ENCODE measurements at regions not wholly inside any gene's neighbourhood (a gene's known extent, or its start where the extent isn't known, plus 50 kb on each side); places are given as distances from the start of the nearest gene placed in this dataset.

GRCh38 chr11:26090651-26091050 lies 241.3 kb upstream of the ANO3 start:
- no peak for DNase-seq (ENCODE audit: low read depth in 2 of 2)
- no peak for TF ChIP-seq CTCF (IDR thresholded peaks at IDR 0.05; ENCODE audit: low read depth, low read length)

GRCh38 chr11:26093206-26093605 lies 238.7 kb upstream of the ANO3 start:
- no peak overlapping the region for H3K4me3 ChIP-seq (replicated peaks in 1 of 2; ENCODE audit: low read depth in 2 of 2, low read length in 2 of 2)
- no peak for TF ChIP-seq CTCF (IDR thresholded peaks at IDR 0.05; ENCODE audit: low read depth, low read length)
- no peak for DNase-seq (ENCODE audit: low read depth in 2 of 2)

More at GRCh38 chr11:26090651-26091050, 241.3 kb upstream of the ANO3 start:
- no peak overlapping the region for H3K4me3 ChIP-seq (replicated peaks in 1 of 2; ENCODE audit: low read depth in 2 of 2, low read length in 2 of 2)

GRCh38 chr11:26095340-26095739 lies 236.6 kb upstream of the ANO3 start:
- DNase-seq (ENCODE audit: low read depth in 2 of 2) = no peak
- H3K4me3 ChIP-seq (replicated peaks in 1 of 2; ENCODE audit: low read depth in 2 of 2, low read length in 2 of 2) = no peak overlapping the region
- no peak for TF ChIP-seq CTCF (IDR thresholded peaks at IDR 0.05; ENCODE audit: low read depth, low read length)

GRCh38 chr11:26096451-26096850 lies 235.5 kb upstream of the ANO3 start:
- no peak for TF ChIP-seq CTCF (IDR thresholded peaks at IDR 0.05; ENCODE audit: low read depth, low read length)
- DNase-seq (ENCODE audit: low read depth in 2 of 2) = no peak
- no peak overlapping the region for H3K4me3 ChIP-seq (replicated peaks in 1 of 2; ENCODE audit: low read depth in 2 of 2, low read length in 2 of 2)

GRCh38 chr11:26102325-26102724 lies 229.6 kb upstream of the ANO3 start:
- no peak for DNase-seq (ENCODE audit: low read depth in 2 of 2)
- H3K4me3 ChIP-seq (replicated peaks in 1 of 2; ENCODE audit: low read depth in 2 of 2, low read length in 2 of 2) = no peak overlapping the region
- TF ChIP-seq CTCF (IDR thresholded peaks at IDR 0.05; ENCODE audit: low read depth, low read length) = no peak

GRCh38 chr11:26105762-26106423 lies 226.0 kb upstream of the ANO3 start:
- DNase-seq (ENCODE audit: low read depth in 2 of 2) = no peak
- no peak overlapping the region for H3K4me3 ChIP-seq (replicated peaks in 1 of 2; ENCODE audit: low read depth in 2 of 2, low read length in 2 of 2)
- TF ChIP-seq CTCF (IDR thresholded peaks at IDR 0.05; ENCODE audit: low read depth, low read length) = no peak

GRCh38 chr11:26106726-26107125 lies 225.2 kb upstream of the ANO3 start:
- no peak for DNase-seq (ENCODE audit: low read depth in 2 of 2)

More at GRCh38 chr11:26106726-26107125, 225.2 kb upstream of the ANO3 start:
- H3K4me3 ChIP-seq (replicated peaks in 1 of 2; ENCODE audit: low read depth in 2 of 2, low read length in 2 of 2) = no peak overlapping the region
- TF ChIP-seq CTCF (IDR thresholded peaks at IDR 0.05; ENCODE audit: low read depth, low read length) = no peak
